Esophagus muscularis mucosa (tissue), 4 donors: ENCODE measurements at regions not wholly inside any gene's neighbourhood (a gene's known extent, or its start where the extent isn't known, plus 50 kb on each side); places are given as distances from the start of the nearest gene placed in this dataset.

Experiments
- CTCF ChIP-seq, 3 experiments: fragments of 200-600 bp in 2 of 3; fragments of 450-650 bp in 1 of 3; sonication (generic) in 2 of 3; IDR thresholded peaks; one replicate each; pipeline ENCODE4 v1.5.1; 2017 to 2019; ENCODE audit warnings: antibody characterized with exemption in 3 of 3, mild to moderate bottlenecking in 2 of 3, moderate library complexity in 1 of 3
- EP300 ChIP-seq: sonication (generic); formaldehyde crosslinking; IDR thresholded peaks from one replicate; pipeline ENCODE4 v1.6.1; 2017; ENCODE audit warnings: antibody characterized with exemption
- POLR2A ChIP-seq: fragments of 450-650 bp; IDR thresholded peaks from one replicate; pipeline ENCODE4 v1.6.1; 2017; ENCODE audit warnings: antibody characterized with exemption, moderate library complexity, mild to moderate bottlenecking, low read depth
- POLR2AphosphoS5 ChIP-seq, 2 donors: sonication (generic); formaldehyde crosslinking; IDR thresholded peaks; one replicate each; pipeline ENCODE4 v1.6.1; 2017; ENCODE audit warnings: antibody characterized with exemption in 2 of 2

DNA sequence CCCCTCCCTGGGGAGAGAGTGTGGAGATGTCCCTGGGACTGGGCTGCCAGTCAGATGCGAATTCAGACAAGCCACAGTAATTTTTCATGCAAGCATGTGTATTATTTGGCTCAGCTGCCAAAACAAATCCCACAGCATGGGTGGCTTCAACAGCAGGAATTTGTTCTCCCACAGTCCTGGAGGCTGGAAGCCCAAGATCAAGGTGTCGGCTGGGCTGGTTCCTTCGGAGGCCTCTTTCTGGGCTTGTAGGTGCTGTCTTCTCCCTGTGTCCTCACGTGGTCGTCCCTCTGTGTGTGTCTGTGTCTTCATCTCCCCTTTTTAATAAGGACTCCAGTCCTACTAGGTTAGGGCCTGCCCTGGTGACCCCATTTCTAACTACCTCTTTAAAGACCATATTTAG lies 91.9 kb upstream of the ACTRT2 start:
- TF ChIP-seq CTCF (IDR thresholded peaks at IDR 0.05) (no peak), EP300 (no peak), POLR2A (no peak), POLR2AphosphoS5 (IDR thresholded peaks at IDR 0.05) (no peak)
